Hepatocyte (in vitro differentiated cells): ENCODE measurements at regions not wholly inside any gene's neighbourhood (a gene's known extent, or its start where the extent isn't known, plus 50 kb on each side); places are given as distances from the start of the nearest gene placed in this dataset.

Experiments
- DNase-seq: peaks from one replicate; pipeline ENCODE4 v3.0.0-alpha.2; 2016; ENCODE audit warnings: low spot score
- H2AFZ ChIP-seq: fragments of 200-600 bp; sonication (generic); 2 replicates; pipeline ENCODE4 v1.6.0; 2016; ENCODE audit warnings: antibody characterized with exemption, mild to moderate bottlenecking
- H3K27ac ChIP-seq: fragments of 200-600 bp; sonication (generic); 2 replicates; pipeline ENCODE4 v1.5.1; 2016; ENCODE audit warnings: mild to moderate bottlenecking
- H3K27me3 ChIP-seq: fragments of 200-600 bp; sonication (generic); 2 replicates; pipeline ENCODE4 v1.6.1; 2016
- H3K36me3 ChIP-seq: fragments of 200-600 bp; sonication (generic); replicated peaks from 2 replicates; pipeline ENCODE4 v1.5.1; 2016; ENCODE audit warnings: low read depth; ENCODE audit not compliant: insufficient read depth
- H3K4me1 ChIP-seq: fragments of 200-600 bp; sonication (generic); 2 replicates; pipeline ENCODE4 v1.5.1; 2016; ENCODE audit warnings: mild to moderate bottlenecking, moderate library complexity; ENCODE audit not compliant: insufficient read depth
- H3K4me2 ChIP-seq: fragments of 200-600 bp; sonication (generic); 2 replicates; pipeline ENCODE4 v1.6.0; 2016
- H3K4me3 ChIP-seq: fragments of 200-600 bp; sonication (generic); 2 replicates; pipeline ENCODE4 v1.5.1; 2016; ENCODE audit warnings: mild to moderate bottlenecking
- H3K79me2 ChIP-seq: fragments of 200-600 bp; sonication (generic); 2 replicates; pipeline ENCODE4 v1.6.0; 2017; ENCODE audit warnings: mild to moderate bottlenecking
- H3K9me2 ChIP-seq: fragments of 200-600 bp; sonication (generic); replicated peaks from 2 replicates; pipeline ENCODE4 v1.6.0; 2017; ENCODE audit warnings: mild to moderate bottlenecking; ENCODE audit not compliant: insufficient read depth
- H3K9me3 ChIP-seq: fragments of 200-600 bp; sonication (generic); 2 replicates; pipeline ENCODE4 v1.5.1; 2016; ENCODE audit warnings: low read depth, mild to moderate bottlenecking
- H4K20me1 ChIP-seq: fragments of 200-600 bp; sonication (generic); 2 replicates; pipeline ENCODE4 v1.6.0; 2016; ENCODE audit warnings: mild to moderate bottlenecking; ENCODE audit not compliant: insufficient read depth, poor library complexity, severe bottlenecking
- EZH2 ChIP-seq: fragments of 200-600 bp; sonication (generic); IDR thresholded peaks from 2 replicates; pipeline ENCODE4 v1.6.1; 2016; ENCODE audit warnings: antibody characterized with exemption, mild to moderate bottlenecking, borderline replicate concordance
- EZH2phosphoT487 ChIP-seq: fragments of 200-600 bp; sonication (generic); IDR thresholded peaks from one replicate; pipeline ENCODE4 v1.6.1; 2018; ENCODE audit warnings: antibody characterized with exemption, mild to moderate bottlenecking, low read depth, moderate library complexity; ENCODE audit not compliant: unreplicated experiment, severe bottlenecking
- WGBS: methylation state at CpG from one replicate; pipeline ENCODE4 v1.1.6; 2016; ENCODE audit warnings: low lambda C conversion rate; ENCODE audit errors: missing lambda C conversion rate; 5-methylcytosine and 5-hydroxymethylcytosine counted together
- TF ChIP-seq, protein P1 (sequence below): fragments of 200-600 bp; sonication (generic); IDR thresholded peaks from 2 replicates; pipeline ENCODE4 v1.5.1; 2016; ENCODE audit warnings: antibody characterized with exemption, mild to moderate bottlenecking; ENCODE audit not compliant: poor library complexity

GRCh38 chr4:57614257-57614932, 504.2 kb upstream of the IGFBP7 start:
- Histone ChIP-seq H3K9me3 (no peaks in the 10 kb centered on the region), H3K27me3 (no peaks in the 10 kb centered on the region), H3K4me2 (no peak overlapping the region), H3K79me2 (no peaks in the 10 kb centered on the region), H3K36me3 (no peaks in the 10 kb centered on the region), H2AFZ (peak overlapping the region; percentile 12), H3K27ac (no peak overlapping the region), H3K4me1 (no peaks in the 10 kb centered on the region), H4K20me1 (no peaks in the 10 kb centered on the region), H3K4me3 (no peak overlapping the region), H3K9me2 (no peaks in the 10 kb centered on the region)
- DNase-seq: no peak
- TF ChIP-seq EZH2phosphoT487: no peak
- TF ChIP-seq EZH2: no peak
- TF ChIP-seq, protein P1, sequence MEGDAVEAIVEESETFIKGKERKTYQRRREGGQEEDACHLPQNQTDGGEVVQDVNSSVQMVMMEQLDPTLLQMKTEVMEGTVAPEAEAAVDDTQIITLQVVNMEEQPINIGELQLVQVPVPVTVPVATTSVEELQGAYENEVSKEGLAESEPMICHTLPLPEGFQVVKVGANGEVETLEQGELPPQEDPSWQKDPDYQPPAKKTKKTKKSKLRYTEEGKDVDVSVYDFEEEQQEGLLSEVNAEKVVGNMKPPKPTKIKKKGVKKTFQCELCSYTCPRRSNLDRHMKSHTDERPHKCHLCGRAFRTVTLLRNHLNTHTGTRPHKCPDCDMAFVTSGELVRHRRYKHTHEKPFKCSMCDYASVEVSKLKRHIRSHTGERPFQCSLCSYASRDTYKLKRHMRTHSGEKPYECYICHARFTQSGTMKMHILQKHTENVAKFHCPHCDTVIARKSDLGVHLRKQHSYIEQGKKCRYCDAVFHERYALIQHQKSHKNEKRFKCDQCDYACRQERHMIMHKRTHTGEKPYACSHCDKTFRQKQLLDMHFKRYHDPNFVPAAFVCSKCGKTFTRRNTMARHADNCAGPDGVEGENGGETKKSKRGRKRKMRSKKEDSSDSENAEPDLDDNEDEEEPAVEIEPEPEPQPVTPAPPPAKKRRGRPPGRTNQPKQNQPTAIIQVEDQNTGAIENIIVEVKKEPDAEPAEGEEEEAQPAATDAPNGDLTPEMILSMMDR: no peak
- 57% methylated on average over 5 of the region's 5 CpGs for WGBS

- Histone ChIP-seq H3K4me3 (no peak overlapping the region), H3K9me3 (no peaks in the 10 kb centered on the region), H3K4me1 (peaks cover 10% of the 10 kb centered on the region), H3K36me3 (no peaks in the 10 kb centered on the region), H4K20me1 (no peaks in the 10 kb centered on the region), H3K9me2 (no peaks in the 10 kb centered on the region), H3K4me2 (no peak overlapping the region), H3K79me2 (no peaks in the 10 kb centered on the region), H3K27ac (no peak overlapping the region), H2AFZ (no peak overlapping the region), H3K27me3 (no peaks in the 10 kb centered on the region)
- TF ChIP-seq, protein P1: peak; percentile 30
- TF ChIP-seq EZH2phosphoT487: no peak
- WGBS: 48% methylated on average over 2 of the region's 2 CpGs
- peak; percentile 47 for DNase-seq
Observed at GRCh38 chr4:57612279-57612678, 502.1 kb upstream of the IGFBP7 start.

DNA sequence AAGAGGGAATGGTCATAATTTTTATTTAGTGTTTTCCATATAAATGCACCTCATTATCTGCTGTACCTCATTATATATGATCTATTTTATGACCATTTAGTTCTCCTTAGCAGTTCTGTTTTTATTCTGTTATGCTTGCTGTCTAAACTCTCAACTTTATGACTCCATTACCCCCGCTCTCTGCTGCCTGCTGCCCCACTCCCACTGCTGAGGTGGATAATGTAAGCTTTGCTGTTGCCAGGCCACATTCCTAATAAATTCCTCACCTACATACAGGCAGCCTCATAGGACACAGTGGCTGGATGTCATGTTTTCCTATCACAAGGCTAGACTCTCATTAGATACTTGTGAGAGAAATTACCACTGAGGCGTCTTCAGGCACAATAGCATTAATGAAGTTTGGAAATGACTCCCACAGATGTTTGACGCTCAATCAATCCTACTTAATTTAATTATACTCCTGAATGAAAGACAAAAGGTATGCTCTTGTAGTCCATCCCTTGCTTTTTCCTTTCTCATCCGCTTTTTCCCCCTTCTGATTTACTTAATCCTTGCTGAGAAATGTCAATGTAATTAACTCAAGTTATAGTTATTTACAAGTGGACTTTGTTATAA, 497.5 kb upstream of the IGFBP7 start:
- 58% methylated on average over 4 of the region's 4 CpGs for WGBS
- Histone ChIP-seq H3K79me2 (no peaks in the 10 kb centered on the region), H3K36me3 (no peaks in the 10 kb centered on the region), H3K4me3 (no peak overlapping the region), H3K9me3 (no peaks in the 10 kb centered on the region), H3K4me1 (peaks cover 10% of the 10 kb centered on the region), H3K9me2 (no peaks in the 10 kb centered on the region), H2AFZ (no peak overlapping the region), H3K4me2 (no peak overlapping the region), H4K20me1 (no peaks in the 10 kb centered on the region), H3K27ac (peak overlapping the region; percentile 18), H3K27me3 (no peaks in the 10 kb centered on the region)
- TF ChIP-seq, protein P1: no peak
- TF ChIP-seq EZH2: no peak
- TF ChIP-seq EZH2phosphoT487: no peak
- peak; percentile 56 for DNase-seq
